ENCODE measurements at regions not wholly inside any gene's neighbourhood (a gene's known extent, or its start where the extent isn't known, plus 50 kb on each side); places are given as distances from the start of the nearest gene placed in this dataset.
"Not testable (repeated sequence)": the region's sequence is repeated elsewhere in the genome, so short reads cannot be mapped to it uniquely, and the experiment has no call there.

DNA sequence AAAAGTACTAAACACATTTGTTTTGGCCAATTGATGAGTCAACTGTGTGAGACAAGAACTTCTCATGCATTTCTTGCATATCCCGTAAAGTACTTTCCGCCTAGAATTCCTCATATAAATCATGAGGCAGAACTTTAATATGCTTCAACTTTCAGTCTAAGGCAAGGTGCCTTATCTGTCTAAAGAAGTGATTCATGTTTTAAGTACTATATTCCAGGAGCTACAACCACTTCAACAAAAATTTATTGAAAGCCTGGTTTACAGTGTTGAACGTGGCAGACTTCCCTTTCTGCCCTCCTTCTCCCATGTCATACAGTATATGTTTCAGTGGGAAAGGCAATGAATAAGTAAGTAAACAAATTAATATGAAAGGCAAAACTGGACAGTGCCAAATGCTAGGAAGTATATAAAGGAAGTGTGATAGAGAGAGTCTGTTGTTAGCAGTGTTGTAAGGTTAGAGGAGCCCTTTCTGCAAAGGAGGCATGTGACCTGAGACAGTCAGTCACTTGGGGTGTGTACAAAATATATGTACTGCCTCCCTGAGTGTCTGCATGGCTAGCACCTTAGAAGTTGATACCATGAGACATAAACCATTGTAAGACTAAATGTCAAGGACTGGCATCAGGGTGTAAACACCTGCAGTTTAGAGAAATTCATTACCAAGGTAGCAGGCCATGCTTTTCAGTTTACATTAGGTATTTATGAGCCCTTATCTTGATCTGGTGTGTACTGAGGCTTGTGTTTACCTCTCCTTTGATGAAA is 362.2 kb downstream of the SRGAP2C start:
- Mint-ChIP-seq H3K27ac (ENCODE audit: unreplicated experiment) (no peak overlapping the region), H3K9me3 (ENCODE audit: low read depth, unreplicated experiment) (no peaks in the 10 kb centered on the region), H3K4me1 (ENCODE audit: low read depth, unreplicated experiment) (no peaks in the 10 kb centered on the region), H3K27me3 (ENCODE audit: unreplicated experiment) (no peaks in the 10 kb centered on the region), H3K4me3 (ENCODE audit: low read depth, unreplicated experiment) (no peak overlapping the region), H3K36me3 (ENCODE audit: insufficient read depth, unreplicated experiment) (peaks cover 5% of the 10 kb centered on the region)
- intact Hi-C loops (cut with micrococcal nuclease; ENCODE audit: unreplicated experiment) = no loop called here
- CTCF ChIA-PET = no interaction called here
- BruUV-seq (replicated peaks) = no TSS peak
- no peak for DNase-seq
- no peak for TF ChIP-seq CTCF (IDR thresholded peaks at IDR 0.05; ENCODE audit: unreplicated experiment)

DNA sequence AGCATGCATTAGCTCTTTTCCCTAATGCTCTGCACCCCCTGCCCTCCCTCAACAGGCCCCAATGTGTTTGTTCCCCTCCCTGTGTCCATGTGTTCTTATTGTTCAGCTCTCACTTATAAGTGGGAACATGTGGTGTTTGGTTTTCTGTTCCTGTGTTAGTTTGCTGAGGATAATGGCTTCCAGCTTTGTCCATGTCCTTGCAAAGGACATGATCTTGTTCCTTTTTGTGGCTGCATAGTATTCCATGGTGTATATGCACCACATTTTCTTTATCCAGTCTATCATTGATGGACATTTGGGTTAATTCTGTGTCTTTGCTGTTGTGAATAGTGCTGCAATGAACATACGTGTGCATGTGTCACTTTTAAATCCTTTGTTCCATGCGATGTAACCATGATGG is 363.0 kb downstream of the SRGAP2C start:
- DNase-seq; CTCF ChIA-PET; H3K36me3 Mint-ChIP-seq (ENCODE audit: insufficient read depth, unreplicated experiment); H3K27ac Mint-ChIP-seq (ENCODE audit: unreplicated experiment); intact Hi-C loops (cut with micrococcal nuclease; ENCODE audit: unreplicated experiment); H3K4me3 Mint-ChIP-seq (ENCODE audit: low read depth, unreplicated experiment); BruUV-seq (replicated peaks); H3K4me1 Mint-ChIP-seq (ENCODE audit: low read depth, unreplicated experiment); H3K9me3 Mint-ChIP-seq (ENCODE audit: low read depth, unreplicated experiment); H3K27me3 Mint-ChIP-seq (ENCODE audit: unreplicated experiment): not testable (repeated sequence)

DNA sequence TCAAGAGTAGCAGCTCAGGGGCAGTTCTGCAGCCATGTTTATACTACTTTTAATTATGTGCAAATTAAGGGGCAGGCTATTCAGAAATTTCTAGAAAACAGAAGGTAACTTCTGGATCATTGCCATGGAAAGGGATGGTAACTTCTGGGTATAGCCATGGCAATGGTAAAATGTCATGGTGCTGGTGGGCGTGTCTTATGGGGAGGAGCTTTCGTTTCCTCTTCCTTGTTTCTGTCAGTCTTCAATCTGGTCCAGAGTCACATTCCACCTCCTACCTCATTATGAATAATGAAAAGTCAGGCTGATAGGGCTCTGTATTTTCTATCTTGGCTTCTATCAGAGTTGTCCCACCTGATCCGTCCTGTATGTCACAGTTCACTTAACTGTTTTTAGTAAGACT is 366.0 kb downstream of the SRGAP2C start:
- BruUV-seq (replicated peaks); DNase-seq; CTCF ChIA-PET; H3K27ac Mint-ChIP-seq (ENCODE audit: unreplicated experiment); H3K36me3 Mint-ChIP-seq (ENCODE audit: insufficient read depth, unreplicated experiment); H3K9me3 Mint-ChIP-seq (ENCODE audit: low read depth, unreplicated experiment); intact Hi-C loops (cut with micrococcal nuclease; ENCODE audit: unreplicated experiment); H3K4me1 Mint-ChIP-seq (ENCODE audit: low read depth, unreplicated experiment); H3K27me3 Mint-ChIP-seq (ENCODE audit: unreplicated experiment); H3K4me3 Mint-ChIP-seq (ENCODE audit: low read depth, unreplicated experiment): not testable (repeated sequence)

DNA sequence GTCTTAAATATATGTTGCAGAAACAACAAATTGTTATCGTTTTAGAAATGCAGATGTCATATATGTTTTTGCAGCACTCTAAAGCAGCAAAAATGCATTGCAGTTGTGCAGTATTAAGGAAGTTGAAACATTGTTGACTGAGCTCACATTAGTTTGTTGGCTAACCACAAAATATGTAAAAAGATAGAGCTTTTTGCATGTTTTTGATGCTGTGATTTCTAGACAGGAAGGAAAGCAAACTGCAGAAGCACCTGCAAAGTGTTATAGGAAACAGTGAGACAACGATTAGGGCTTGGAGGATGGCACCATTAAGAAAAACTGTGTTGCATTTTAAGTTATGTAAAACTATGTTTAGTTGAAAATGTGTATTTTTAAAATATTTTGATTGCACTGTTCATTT is 366.7 kb downstream of the SRGAP2C start:
- DNase-seq; BruUV-seq (replicated peaks); H3K36me3 Mint-ChIP-seq (ENCODE audit: insufficient read depth, unreplicated experiment); CTCF ChIA-PET; H3K27ac Mint-ChIP-seq (ENCODE audit: unreplicated experiment); H3K4me3 Mint-ChIP-seq (ENCODE audit: low read depth, unreplicated experiment); intact Hi-C loops (cut with micrococcal nuclease; ENCODE audit: unreplicated experiment); H3K9me3 Mint-ChIP-seq (ENCODE audit: low read depth, unreplicated experiment); H3K4me1 Mint-ChIP-seq (ENCODE audit: low read depth, unreplicated experiment); H3K27me3 Mint-ChIP-seq (ENCODE audit: unreplicated experiment): not testable (repeated sequence)

DNA sequence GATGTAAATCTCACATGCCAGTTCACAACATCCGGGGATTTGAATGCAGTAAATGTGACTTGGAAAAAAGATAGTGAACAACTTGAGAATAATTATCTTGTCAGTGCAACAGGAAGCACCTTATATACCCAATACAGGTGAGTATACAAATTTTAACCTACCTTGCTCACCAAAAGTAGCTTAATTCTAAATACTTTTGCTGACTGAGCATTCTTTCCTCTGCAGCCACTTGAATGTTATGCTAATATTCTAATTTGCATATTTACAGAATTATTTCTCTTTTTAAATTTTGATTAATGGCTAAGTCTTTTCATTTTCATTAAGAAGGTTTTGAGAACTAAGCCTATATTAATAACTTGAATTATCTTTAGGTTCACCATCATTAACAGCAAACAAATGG is 371.8 kb downstream of the SRGAP2C start:
- intact Hi-C loops (cut with micrococcal nuclease; ENCODE audit: unreplicated experiment) = loop anchor here (5.0 kb wide), 1 partner anchor 39 kb away; no protein-coding TSS in a partner anchor
- CTCF ChIA-PET; H3K9me3 Mint-ChIP-seq (ENCODE audit: low read depth, unreplicated experiment); DNase-seq; H3K36me3 Mint-ChIP-seq (ENCODE audit: insufficient read depth, unreplicated experiment); H3K27me3 Mint-ChIP-seq (ENCODE audit: unreplicated experiment); H3K27ac Mint-ChIP-seq (ENCODE audit: unreplicated experiment); H3K4me3 Mint-ChIP-seq (ENCODE audit: low read depth, unreplicated experiment); BruUV-seq (replicated peaks); H3K4me1 Mint-ChIP-seq (ENCODE audit: low read depth, unreplicated experiment): not testable (repeated sequence)

DNA sequence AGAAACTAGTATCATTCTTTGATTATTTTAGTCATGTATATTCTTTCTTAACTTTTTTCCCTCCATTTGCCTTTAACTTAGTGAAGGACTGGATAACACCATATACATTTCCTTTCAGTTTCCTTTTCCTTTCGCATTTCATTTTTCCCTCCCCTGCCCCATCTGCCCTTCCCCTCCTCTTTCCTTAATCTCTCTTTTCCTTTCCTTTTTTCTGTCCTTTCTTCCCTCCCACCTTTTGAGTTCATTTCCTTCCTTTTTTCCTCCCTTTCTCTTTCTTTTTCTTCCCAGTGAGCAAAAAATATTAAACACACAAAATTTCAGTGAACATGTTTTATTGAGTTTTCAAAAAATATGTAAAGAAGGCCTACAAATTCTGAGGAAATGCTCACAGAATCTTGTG is 373.3 kb downstream of the SRGAP2C start:
- DNase-seq; H3K4me1 Mint-ChIP-seq (ENCODE audit: low read depth, unreplicated experiment); H3K4me3 Mint-ChIP-seq (ENCODE audit: low read depth, unreplicated experiment); H3K27ac Mint-ChIP-seq (ENCODE audit: unreplicated experiment); H3K36me3 Mint-ChIP-seq (ENCODE audit: insufficient read depth, unreplicated experiment); H3K9me3 Mint-ChIP-seq (ENCODE audit: low read depth, unreplicated experiment); CTCF ChIA-PET; H3K27me3 Mint-ChIP-seq (ENCODE audit: unreplicated experiment); BruUV-seq (replicated peaks): not testable (repeated sequence)
- intact Hi-C loops (cut with micrococcal nuclease; ENCODE audit: unreplicated experiment) = loop anchor here (5.0 kb wide), 1 partner anchor 41 kb away; no protein-coding TSS in a partner anchor

- H3K4me1 Mint-ChIP-seq (ENCODE audit: low read depth, unreplicated experiment) = no peaks in the 10 kb centered on the region
- H3K9me3 Mint-ChIP-seq (ENCODE audit: low read depth, unreplicated experiment) = no peaks in the 10 kb centered on the region
- intact Hi-C loops (cut with micrococcal nuclease; ENCODE audit: unreplicated experiment) = loop anchor here (5.0 kb wide), 1 partner anchor 41 kb away; no protein-coding TSS in a partner anchor
- H3K36me3 Mint-ChIP-seq (ENCODE audit: insufficient read depth, unreplicated experiment) = no peaks in the 10 kb centered on the region
- no peaks in the 10 kb centered on the region for H3K27me3 Mint-ChIP-seq (ENCODE audit: unreplicated experiment)
- BruUV-seq (replicated peaks) = no TSS peak
- no peak overlapping the region for H3K27ac Mint-ChIP-seq (ENCODE audit: unreplicated experiment)
- no peak for TF ChIP-seq CTCF (IDR thresholded peaks at IDR 0.05; ENCODE audit: unreplicated experiment)
- CTCF ChIA-PET = no interaction called here
- no peak for DNase-seq
- H3K4me3 Mint-ChIP-seq (ENCODE audit: low read depth, unreplicated experiment) = no peak overlapping the region
Measured at GRCh38 chr1:121558514-121558913, 373.7 kb downstream of the SRGAP2C start.

Data from Calu3 (cell line).